HG02759 (cell line): ENCODE measurements at regions not wholly inside any gene's neighbourhood (a gene's known extent, or its start where the extent isn't known, plus 50 kb on each side); places are given as distances from the start of the nearest gene placed in this dataset.
"Not testable (repeated sequence)": the region's sequence is repeated elsewhere in the genome, so short reads cannot be mapped to it uniquely, and the experiment has no call there.

ENCODE experiments used
- ATAC-seq: cut with Tn5 transposase; IDR thresholded peaks from one replicate; pipeline ENCODE4 v1.9.1; 2021; ENCODE audit warnings: mild to moderate bottlenecking, moderate library complexity; ENCODE audit not compliant: unreplicated experiment

GRCh38 chr19:31054430-31054829 is 294.8 kb downstream of the TSHZ3 start:
- no peak for ATAC-seq

GRCh38 chr19:31049431-31049830 is 299.8 kb downstream of the TSHZ3 start:
- no peak for ATAC-seq

- ATAC-seq: no peak
Observed at GRCh38 chr19:31046024-31046423, 303.2 kb downstream of the TSHZ3 start.

GRCh38 chr19:31041461-31041860 is 307.8 kb downstream of the TSHZ3 start:
- no peak for ATAC-seq

- ATAC-seq: no peak
Observed at GRCh38 chr19:31039151-31039550, 310.1 kb downstream of the TSHZ3 start.

GRCh38 chr19:31037286-31037980 is 311.8 kb downstream of the TSHZ3 start:
- ATAC-seq: no peak

GRCh38 chr19:31031455-31031854 is 317.8 kb downstream of the TSHZ3 start:
- ATAC-seq: not testable (repeated sequence)

- ATAC-seq: no peak
Observed at GRCh38 chr19:31023038-31023437, 326.2 kb downstream of the TSHZ3 start.

- ATAC-seq: no peak
Observed at GRCh38 chr19:31018936-31019335, 330.3 kb downstream of the TSHZ3 start.

- no peak for ATAC-seq
Observed at GRCh38 chr19:31015778-31016177, 333.5 kb downstream of the TSHZ3 start.

- ATAC-seq: no peak
Observed at GRCh38 chr19:31014668-31015067, 334.6 kb downstream of the TSHZ3 start.

- no peak for ATAC-seq
Observed at GRCh38 chr19:31013384-31014020, 335.7 kb downstream of the TSHZ3 start.

- no peak for ATAC-seq
Observed at GRCh38 chr19:31002518-31003244, 346.6 kb downstream of the TSHZ3 start.

GRCh38 chr19:31001991-31002390 is 347.2 kb downstream of the TSHZ3 start:
- ATAC-seq: no peak

GRCh38 chr19:31000913-31001312 is 348.3 kb downstream of the TSHZ3 start:
- no peak for ATAC-seq

- ATAC-seq: no peak
Observed at GRCh38 chr19:30999726-31000125, 349.5 kb downstream of the TSHZ3 start.

GRCh38 chr19:30997222-30997621 is 352.0 kb downstream of the TSHZ3 start:
- no peak for ATAC-seq

- ATAC-seq: no peak
Observed at GRCh38 chr19:30978639-30979038, 370.6 kb downstream of the TSHZ3 start.

- no peak for ATAC-seq
Observed at GRCh38 chr19:30969591-30969990, 379.6 kb downstream of the TSHZ3 start.

- no peak for ATAC-seq
Observed at GRCh38 chr19:30968841-30969399, 380.3 kb downstream of the TSHZ3 start.

GRCh38 chr19:30968210-30968609 is 381.0 kb downstream of the TSHZ3 start:
- ATAC-seq: no peak

GRCh38 chr19:30966486-30966885 is 382.8 kb downstream of the TSHZ3 start:
- no peak for ATAC-seq
